Chondrocyte (in vitro differentiated cells): ENCODE measurements at regions not wholly inside any gene's neighbourhood (a gene's known extent, or its start where the extent isn't known, plus 50 kb on each side); places are given as distances from the start of the nearest gene placed in this dataset.

Experiments used
- DNase-seq: peaks from one replicate; pipeline ENCODE4 v3.0.0; 2021; ENCODE audit warnings: mixed read lengths, low spot score
- H3K27ac Mint-ChIP-seq: one replicate; pipeline ENCODE4 v1.8.0; 2021; ENCODE audit warnings: mild to moderate bottlenecking, moderate library complexity, mixed read lengths; ENCODE audit not compliant: unreplicated experiment
- H3K27me3 Mint-ChIP-seq: 2 replicates; pipeline ENCODE4 v1.8.0; 2021; ENCODE audit warnings: low read depth, mixed read lengths
- H3K36me3 Mint-ChIP-seq: 2 replicates; pipeline ENCODE4 v1.8.0; 2021; ENCODE audit warnings: low read depth, mixed read lengths
- H3K4me1 Mint-ChIP-seq: 2 replicates; pipeline ENCODE4 v1.8.0; 2021; ENCODE audit warnings: low read depth, mild to moderate bottlenecking, mixed read lengths
- H3K4me3 Mint-ChIP-seq: one replicate; pipeline ENCODE4 v1.8.0; 2021; ENCODE audit warnings: mild to moderate bottlenecking, moderate library complexity, mixed read lengths; ENCODE audit not compliant: unreplicated experiment
- H3K9me3 Mint-ChIP-seq: 2 replicates; pipeline ENCODE4 v1.8.0; 2021; ENCODE audit warnings: low read depth, mixed read lengths
- TF ChIP-seq, protein P1 (sequence below): fragments of 200-600 bp; sonication (generic); IDR thresholded peaks from 2 replicates; pipeline ENCODE4 v1.5.0; 2021; ENCODE audit warnings: antibody characterized with exemption, mild to moderate bottlenecking, moderate library complexity

DNA sequence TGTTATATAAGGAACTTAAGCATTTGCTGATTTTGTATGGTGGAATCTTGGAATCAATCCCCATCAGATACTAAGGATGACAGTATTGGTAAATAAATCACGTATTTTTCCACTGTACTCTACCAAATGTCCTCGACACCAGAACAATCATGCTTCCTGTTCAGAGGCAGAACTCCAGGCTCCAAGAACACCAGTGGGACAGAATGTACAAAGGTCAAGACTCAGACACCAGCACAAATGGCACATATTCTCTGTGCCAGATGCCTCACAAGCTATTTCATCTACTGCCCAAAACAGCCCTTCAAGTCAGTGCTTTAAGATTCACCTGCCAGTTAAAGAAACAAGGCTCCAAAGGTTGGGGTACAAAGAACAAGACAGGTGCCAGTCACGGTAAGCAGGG, 420.5 kb downstream of the STK39 start:
- Mint-ChIP-seq H3K27me3 (no peaks in the 10 kb centered on the region), H3K27ac (no peak overlapping the region), H3K4me1 (no peaks in the 10 kb centered on the region), H3K36me3 (no peaks in the 10 kb centered on the region), H3K9me3 (no peaks in the 10 kb centered on the region), H3K4me3 (no peak overlapping the region)
- DNase-seq: no peak
- TF ChIP-seq, protein P1, sequence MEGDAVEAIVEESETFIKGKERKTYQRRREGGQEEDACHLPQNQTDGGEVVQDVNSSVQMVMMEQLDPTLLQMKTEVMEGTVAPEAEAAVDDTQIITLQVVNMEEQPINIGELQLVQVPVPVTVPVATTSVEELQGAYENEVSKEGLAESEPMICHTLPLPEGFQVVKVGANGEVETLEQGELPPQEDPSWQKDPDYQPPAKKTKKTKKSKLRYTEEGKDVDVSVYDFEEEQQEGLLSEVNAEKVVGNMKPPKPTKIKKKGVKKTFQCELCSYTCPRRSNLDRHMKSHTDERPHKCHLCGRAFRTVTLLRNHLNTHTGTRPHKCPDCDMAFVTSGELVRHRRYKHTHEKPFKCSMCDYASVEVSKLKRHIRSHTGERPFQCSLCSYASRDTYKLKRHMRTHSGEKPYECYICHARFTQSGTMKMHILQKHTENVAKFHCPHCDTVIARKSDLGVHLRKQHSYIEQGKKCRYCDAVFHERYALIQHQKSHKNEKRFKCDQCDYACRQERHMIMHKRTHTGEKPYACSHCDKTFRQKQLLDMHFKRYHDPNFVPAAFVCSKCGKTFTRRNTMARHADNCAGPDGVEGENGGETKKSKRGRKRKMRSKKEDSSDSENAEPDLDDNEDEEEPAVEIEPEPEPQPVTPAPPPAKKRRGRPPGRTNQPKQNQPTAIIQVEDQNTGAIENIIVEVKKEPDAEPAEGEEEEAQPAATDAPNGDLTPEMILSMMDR: no peak

- Mint-ChIP-seq H3K9me3 (no peaks in the 10 kb centered on the region), H3K27me3 (no peaks in the 10 kb centered on the region), H3K4me1 (no peaks in the 10 kb centered on the region), H3K27ac (no peak overlapping the region), H3K4me3 (no peak overlapping the region), H3K36me3 (no peaks in the 10 kb centered on the region)
- no peak for DNase-seq
- TF ChIP-seq, protein P1: no peak
Measured at GRCh38 chr2:167825664-167826063, 421.7 kb downstream of the STK39 start.

DNA sequence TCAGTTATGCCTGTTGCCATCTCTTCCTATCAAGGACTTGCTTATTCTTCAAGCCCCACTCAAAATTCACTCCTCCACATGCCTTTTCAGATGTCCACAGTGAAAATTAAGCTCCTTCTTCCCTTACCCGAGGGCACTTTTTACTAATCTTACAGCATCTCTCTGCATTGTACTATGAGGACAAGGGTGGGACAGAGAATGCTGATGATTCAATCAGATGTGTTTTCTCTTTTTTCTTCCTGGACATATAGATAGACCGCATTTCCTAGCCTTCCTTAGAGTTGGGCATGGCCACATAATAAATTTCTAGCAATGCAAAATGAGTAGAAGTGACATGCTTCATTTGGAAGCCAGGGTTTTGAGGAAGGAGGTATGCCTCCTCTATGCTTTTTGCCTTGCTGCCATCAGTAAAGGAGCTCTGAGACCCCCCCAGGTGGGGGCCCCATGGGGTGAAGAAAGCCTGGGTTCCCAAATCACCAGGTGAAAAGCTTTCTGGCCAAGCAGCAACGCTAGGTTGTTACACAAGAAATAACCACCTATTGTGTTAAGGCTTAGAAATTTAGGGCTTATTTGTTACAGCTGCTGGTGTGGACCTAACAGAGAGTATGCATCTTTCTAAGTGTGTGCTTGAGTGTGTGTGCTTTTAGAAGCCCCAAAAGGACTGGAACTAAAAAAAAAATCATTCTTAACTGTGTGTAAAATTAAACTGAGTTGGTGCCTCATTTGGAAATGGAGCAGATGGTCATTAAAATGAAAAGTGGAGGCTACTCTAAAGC, 424.5 kb downstream of the STK39 start:
- Mint-ChIP-seq H3K9me3 (no peaks in the 10 kb centered on the region), H3K27ac (no peak overlapping the region), H3K27me3 (no peaks in the 10 kb centered on the region), H3K36me3 (no peaks in the 10 kb centered on the region), H3K4me1 (no peaks in the 10 kb centered on the region), H3K4me3 (no peak overlapping the region)
- no peak for DNase-seq
- TF ChIP-seq, protein P1: no peak

GRCh38 chr2:167820488-167820887, 426.9 kb downstream of the STK39 start:
- H3K27ac Mint-ChIP-seq: no peak overlapping the region
- TF ChIP-seq, protein P1: no peak
- no peaks in the 10 kb centered on the region for H3K9me3 Mint-ChIP-seq

GRCh38 chr2:167818521-167818920, 428.9 kb downstream of the STK39 start:
- TF ChIP-seq, protein P1: no peak
- Mint-ChIP-seq H3K36me3 (no peaks in the 10 kb centered on the region), H3K27me3 (no peaks in the 10 kb centered on the region), H3K4me1 (no peaks in the 10 kb centered on the region), H3K9me3 (no peaks in the 10 kb centered on the region), H3K27ac (no peak overlapping the region), H3K4me3 (no peak overlapping the region)
- DNase-seq: no peak

More at GRCh38 chr2:167820488-167820887, 426.9 kb downstream of the STK39 start:
- Mint-ChIP-seq H3K4me3 (no peak overlapping the region), H3K36me3 (no peaks in the 10 kb centered on the region), H3K27me3 (no peaks in the 10 kb centered on the region), H3K4me1 (no peaks in the 10 kb centered on the region)
- DNase-seq: no peak
